NCI-H69 (cell line): ENCODE measurements at regions not wholly inside any gene's neighbourhood (a gene's known extent, or its start where the extent isn't known, plus 50 kb on each side); places are given as distances from the start of the nearest gene placed in this dataset.

ENCODE experiments used
- DNase-seq: peaks from one replicate; lab custom pipeline; 2025; lab: John Stamatoyannopoulos, UW

DNA sequence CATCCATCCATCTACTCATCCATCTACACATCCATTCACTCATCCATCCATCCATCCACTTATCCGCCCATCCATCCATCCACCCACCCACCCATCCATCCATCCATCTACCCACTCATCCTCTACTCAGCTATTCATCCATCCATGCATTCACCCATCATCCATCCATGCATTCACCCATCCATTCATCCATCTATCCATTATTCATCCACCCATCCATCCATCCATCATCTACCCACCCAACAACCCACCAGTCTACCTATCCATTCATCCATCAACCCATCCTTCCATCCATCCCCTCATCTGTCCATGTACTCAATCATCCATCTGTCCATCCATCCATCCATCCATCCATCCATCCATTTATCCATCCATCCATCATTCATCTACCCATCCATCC lies 972.7 kb downstream of the BRD1 start:
- DNase-seq: no peak

DNA sequence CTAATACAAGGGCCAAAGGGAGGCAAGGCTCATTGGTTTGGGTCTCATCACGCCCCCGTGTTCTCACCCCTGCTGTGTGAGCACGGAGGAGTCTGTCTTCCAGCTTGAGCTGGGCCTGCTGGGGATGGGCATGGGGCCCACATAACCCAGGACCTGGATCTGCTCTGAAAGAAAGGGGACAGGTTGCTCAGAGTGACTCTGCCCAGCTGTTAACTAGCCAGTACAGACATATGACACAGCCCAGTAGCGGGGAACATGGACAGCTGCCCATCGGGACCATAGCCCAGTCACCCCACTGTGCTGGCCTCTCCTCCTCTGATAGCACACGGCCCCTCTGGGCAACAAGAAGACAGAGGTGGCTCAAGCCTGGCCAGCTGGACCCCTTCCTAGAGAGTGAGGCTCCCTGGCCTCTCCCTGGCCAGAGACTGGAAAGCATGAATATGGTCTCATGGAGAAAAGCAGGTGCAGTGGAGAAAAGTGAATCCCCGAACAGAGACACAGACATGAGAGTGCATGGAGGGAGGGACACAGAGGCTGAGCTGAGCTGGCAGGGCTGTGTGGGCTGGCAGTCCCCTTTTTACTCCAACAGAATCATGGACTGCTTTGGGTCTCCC lies 973.9 kb downstream of the BRD1 start:
- DNase-seq: no peak

GRCh38 chr22:48851933-48852549 lies 975.6 kb downstream of the BRD1 start:
- no peak for DNase-seq

GRCh38 chr22:48850658-48851287 lies 976.9 kb downstream of the BRD1 start:
- DNase-seq: no peak

GRCh38 chr22:48849963-48850657 lies 977.6 kb downstream of the BRD1 start:
- DNase-seq: peak; percentile 44

GRCh38 chr22:48849219-48849912 lies 978.3 kb downstream of the BRD1 start:
- no peak for DNase-seq

DNA sequence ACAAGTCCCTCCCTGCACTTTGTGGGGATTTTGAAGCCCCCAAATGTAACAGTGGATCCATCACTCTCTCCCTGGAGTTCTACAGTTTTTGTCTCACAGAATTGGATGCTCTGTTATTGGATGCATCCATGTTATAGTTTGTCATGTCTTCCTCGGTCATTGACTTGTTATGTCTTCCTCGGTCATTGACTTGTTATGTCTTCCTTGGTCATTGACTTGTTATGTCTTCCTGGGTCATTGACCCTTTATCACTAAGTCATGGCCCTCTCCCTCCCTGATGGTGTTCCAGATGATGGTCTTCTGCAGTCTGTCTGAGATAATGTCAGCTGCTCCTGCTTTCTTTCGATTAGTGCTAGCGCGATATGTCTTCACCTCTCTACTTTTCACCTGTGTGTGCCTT lies 981.5 kb downstream of the BRD1 start:
- DNase-seq: no peak

DNA sequence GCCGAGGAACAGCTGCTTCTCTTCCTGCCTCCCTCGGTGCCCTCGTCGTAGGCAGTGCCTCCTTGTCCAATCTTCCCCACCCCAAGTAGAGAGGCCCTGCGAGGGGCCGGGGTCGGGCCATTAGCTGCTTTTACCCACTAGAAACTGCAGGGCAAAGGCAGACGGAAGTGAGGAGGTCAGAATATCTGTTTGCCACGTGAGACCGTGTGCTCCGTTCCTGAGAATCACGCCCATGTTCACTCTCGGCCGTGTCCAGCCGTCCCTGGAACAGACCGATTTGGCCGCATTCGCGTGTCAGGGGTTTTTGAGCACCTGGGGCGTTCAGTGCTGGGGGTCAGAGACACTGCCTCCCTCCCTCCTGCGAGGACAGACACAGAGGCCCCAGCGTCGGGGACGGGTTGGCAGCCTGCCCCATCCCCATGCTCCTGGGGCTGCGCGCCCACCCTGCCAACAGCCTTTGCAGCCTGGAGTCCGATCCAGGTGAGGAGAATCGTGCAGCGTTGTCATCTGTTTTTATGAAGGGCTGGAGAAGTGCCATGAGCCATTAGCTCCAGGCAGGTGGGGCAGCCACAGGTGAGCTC lies 982.2 kb downstream of the BRD1 start:
- no peak for DNase-seq

DNA sequence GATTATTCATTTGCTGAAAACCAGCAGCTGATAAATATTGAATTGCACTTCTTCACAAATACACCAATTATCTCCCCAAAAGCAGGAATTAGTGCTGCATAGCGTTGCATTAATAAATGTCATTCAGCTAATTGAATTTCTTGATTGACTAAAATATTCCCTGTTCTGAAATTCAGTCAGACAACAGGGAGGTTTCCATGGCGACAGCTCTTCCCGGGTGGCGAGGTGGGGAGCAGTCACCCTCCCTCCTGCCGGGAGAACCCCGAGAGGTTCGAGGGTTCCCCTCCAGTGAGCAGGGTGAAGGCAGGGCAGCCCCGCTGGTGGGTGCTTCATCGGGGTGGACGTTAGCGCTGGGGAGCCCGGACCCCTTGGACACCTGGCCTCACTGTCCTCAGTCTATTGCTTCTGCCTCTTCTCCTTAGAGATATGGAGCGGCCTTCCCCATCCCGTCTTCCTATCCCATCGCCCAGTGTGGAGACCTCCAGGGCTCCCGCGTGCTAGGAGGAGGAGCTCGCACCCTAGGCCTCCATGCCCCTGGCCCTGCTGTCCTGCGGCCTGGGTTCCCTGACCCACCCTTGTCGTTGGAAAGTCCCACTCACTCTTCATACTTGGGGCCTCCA lies 983.5 kb downstream of the BRD1 start:
- DNase-seq: no peak

DNA sequence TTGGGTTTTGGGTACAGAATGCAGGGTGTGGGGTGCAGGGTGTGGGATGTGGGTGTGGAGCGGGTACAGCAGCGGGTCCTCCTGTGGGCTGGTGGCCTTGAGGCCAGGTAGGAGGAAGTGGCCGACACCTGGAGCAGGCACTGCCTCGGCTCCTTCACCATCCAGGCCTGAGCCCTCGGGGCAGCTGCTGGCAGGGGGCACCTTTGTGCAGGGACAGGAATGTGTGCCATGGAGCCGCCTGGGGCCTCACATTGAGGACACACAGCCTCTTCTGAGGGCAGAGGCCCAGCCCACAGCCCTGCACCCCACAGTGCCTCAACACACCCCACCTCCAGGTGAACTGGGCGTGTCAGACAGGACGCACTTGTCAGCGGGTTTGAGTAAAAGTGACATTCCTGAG lies 984.0 kb downstream of the BRD1 start:
- peak; percentile 46 for DNase-seq

- DNase-seq: no peak
These were observed 984.7 kb downstream of the BRD1 start for GRCh38 chr22:48842976-48843375.

DNA sequence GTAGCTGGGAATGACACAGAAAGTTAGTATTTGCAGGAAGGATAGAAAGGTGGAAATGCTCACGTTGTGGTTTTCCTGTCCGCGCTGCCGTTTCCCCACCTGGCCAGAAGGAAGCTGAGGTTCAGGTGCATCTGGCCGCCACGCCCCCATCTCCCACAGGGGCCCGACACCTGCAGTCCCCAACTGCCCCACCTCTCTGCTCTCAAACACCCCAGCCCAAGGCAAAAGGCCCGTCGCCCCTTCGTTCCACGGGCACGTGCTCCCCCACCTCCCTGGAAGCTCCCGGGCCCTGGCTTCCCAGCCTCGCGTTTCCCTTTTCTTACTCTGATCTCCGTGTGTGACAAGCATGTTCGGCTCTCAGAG lies 985.1 kb downstream of the BRD1 start:
- no peak for DNase-seq

GRCh38 chr22:48841881-48842582 lies 985.6 kb downstream of the BRD1 start:
- DNase-seq: no peak

DNA sequence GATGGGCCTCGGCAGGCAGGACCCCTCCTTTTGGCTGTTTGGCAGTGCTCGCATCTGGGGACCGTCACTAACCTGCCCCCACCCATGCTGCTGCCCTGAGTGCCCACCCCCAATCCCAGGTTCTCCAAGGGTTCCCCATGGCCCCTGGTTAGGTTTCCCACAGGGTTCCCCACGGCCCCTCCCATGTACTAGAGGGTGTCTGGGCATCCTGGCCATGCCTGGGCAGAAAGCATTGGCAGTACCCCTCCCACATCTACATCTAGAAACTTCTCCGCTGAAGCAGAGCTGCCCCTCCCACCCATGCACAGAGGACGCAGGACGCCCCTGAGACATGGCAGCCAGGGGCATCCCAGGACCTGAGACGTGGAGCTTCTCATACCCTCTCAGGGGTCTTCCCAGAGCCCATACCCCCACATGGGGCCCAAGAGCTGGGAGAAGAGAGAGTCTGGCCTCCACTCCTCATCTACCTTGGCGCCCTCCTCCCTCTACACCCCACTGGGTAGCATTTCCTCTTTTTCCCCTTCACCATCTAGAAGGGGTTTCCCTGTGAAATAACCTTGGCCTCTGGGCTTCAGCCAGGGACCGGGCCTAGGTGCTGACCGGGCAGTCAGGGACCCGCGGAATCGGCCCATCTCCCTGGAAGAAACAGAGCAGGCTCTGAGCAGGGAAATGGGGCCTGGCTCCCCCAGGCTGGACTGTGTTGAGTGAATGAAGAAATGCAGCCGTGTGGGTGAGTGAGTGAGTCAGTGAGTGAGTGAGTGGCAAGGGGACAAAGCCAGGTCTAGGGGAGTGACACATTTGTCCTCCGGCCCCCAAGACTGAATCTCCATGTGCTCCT lies 987.3 kb downstream of the BRD1 start:
- DNase-seq: no peak

GRCh38 chr22:48838846-48839730 lies 988.6 kb downstream of the BRD1 start:
- no peak for DNase-seq

DNA sequence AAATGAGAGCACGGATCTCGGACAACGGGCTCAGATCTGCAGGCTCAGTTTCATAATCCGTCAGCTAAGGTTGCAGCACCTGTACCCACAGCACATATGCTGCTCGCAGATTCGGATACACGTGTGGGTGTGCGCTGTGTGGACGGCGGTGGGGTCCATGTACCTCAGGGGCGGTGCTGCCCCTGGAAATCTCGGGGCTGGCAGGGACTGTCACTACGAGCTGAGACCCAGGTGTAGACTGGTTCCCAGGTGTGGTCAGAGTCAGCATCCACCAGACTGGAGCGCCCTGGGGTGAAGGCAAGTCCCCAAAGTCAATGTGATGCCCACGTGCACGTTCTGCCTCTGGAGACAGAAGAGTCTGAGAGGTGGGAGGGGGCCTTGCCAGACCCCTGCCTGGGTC lies 989.3 kb downstream of the BRD1 start:
- DNase-seq: no peak

- DNase-seq: no peak
These were observed 990.2 kb downstream of the BRD1 start for GRCh38 chr22:48837341-48837935.

DNA sequence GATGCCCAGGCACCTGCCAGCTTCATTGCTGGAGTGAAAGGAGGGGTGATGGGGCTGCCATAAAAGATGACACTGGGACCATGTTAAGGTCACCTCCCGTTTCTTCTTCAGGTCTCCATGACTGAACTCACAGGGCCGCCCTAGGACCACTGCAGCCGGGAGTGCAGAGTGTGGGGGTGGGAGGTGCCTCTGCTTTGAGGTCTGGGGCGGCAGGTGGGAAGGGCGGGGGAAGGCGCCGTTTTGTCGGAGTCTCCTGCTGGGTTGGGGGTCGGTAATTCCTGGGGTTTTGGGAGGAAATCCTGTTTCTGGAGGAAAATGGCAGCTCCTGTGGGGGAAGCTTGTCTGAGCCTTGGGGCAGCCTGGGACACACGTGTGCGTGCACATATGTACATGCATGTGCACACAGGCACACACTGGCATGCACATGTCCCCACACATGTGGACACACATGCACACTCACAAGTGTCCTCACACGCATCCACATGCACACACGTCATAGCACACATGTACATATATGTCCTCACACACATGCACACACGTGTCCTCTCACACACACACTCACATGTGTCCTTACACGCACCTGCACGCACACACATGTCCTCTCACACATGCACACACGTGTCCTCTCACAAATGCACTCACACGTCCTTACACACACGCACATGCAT lies 990.9 kb downstream of the BRD1 start:
- peak; percentile 26 for DNase-seq
